HG03095 (cell line): ENCODE measurements at regions not wholly inside any gene's neighbourhood (a gene's known extent, or its start where the extent isn't known, plus 50 kb on each side); places are given as distances from the start of the nearest gene placed in this dataset.

Source experiments
- ATAC-seq: cut with Tn5 transposase; IDR thresholded peaks from one replicate; pipeline ENCODE4 v1.9.1; 2021; ENCODE audit warnings: moderate library complexity; ENCODE audit not compliant: unreplicated experiment

DNA sequence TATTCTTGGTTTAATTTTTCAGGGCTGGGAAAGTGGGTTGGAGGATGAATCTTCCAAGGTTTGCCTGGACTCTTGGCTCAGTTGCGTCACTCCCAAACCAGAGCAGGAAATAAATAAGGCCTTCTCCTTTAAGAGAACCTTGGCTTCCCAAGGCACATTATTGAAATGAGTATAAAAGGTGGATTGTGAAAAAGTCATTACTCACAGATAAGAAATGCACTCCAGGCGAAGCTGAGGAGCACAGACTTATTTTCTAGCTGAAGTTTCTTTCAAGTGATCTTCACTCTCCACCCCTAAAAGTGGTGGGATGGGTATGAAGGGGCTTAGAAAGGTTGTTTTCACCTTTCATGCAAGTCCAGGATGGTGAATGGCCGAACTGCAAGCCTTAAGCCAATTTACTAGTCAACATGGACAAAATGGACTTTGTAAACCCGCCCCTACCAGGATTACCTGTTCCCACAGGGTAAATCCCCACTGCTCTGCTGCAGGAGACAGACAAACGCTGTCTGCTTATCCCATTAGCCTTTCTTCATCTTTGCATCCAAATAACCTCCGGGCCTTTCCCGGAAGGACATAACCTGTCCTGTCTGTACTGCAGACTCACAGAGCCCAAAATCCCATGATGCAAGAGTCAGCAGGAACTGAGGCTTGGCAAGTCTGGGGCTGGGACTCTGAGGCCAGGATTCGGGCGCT, 207.6 kb downstream of the BCL11B start:
- no peak for ATAC-seq

DNA sequence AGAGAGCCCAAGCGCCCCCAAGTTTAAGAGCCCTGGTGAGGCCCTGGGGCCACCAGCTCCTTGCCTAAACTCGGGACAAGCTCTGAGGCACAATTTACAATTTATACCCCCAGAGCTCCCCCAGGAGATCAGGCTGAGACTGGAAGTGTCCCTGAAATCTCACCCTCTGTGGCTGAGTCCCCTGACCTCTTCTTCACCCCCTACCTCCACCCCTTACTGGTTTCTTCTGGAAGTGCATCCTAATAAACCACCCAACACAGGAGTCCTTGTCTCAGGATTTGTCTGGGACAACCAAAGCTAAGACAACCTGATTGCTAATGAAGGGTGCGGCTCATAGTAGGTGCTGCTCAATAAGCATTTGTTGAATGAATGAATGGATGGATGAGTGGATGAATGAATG, 206.4 kb downstream of the BCL11B start:
- no peak for ATAC-seq

DNA sequence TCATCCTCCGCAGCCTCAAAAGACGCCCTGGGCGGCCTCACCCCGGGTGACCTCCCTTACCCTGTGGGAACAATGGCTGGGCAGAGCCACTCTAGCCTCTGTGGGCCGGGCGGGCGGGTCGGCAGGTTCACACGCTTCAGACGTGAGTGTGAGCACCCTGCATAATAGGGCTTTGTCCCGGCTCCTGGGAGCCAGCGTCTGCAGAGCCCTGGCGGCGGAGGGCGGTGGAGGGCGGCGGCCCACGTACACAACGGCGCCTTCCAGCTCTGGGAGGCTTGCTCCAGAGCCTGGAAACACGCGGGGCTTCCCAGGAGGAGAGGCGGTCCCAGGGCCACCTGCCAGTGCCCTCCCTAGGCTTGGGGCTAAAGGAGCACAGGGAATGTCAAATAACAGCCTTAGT, 205.6 kb downstream of the BCL11B start:
- no peak for ATAC-seq

DNA sequence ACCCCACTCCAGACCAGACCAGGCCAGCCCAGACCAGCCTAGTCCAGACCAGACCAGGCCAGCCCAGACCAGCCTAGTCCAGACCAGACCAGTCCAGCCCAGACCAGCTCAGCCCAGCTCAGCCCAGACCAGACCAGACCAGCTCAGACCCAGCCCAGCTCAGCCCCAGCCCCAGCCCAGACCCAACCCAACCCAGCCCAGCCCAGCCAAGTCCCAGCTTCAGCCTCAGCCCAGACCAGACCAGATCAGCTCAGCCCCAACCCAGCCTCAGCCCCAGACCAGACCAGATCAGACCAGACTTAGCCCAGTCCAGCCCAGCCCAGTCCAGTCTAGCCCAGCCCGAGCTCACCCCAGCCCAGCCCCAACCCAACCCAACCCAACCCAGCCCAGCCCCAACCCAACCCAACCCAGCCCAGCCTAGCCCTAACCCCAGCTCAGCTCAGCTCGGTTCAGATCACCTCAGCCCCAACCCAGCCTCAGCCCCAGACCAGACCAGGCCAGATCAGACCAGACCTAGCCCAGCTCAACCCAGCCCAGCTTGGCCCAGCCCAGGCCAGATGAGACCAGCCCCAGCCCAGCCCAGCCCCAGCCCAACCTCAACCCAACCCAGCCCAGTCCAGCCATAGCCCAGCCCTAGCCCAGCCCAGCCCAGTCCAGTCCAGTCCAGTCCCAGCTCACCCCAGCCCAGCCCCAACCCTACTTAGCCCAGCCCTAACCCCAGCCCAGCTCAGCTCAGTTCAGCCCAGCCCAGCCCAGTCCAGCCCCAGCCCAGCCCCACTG, 204.7 kb downstream of the BCL11B start:
- ATAC-seq: no peak

DNA sequence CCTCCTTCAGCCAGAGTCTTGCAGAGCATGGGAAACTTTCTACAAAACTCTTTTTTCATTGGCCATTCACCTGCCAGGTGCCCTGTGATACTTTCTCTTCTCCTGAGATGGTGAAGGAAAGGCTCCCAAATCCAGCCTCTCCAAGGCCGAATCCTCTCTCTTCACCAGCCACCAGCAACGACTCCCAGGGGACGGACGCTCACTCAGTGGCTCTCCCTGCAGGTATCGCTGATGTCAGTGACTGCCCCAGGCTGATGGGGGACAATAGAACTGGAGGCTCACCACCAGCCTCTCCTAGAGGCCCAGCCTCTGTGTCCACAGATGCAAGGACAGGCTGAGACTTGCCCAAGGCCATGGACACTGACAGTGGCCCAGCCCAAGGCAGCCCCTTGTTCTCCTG, 204.1 kb downstream of the BCL11B start:
- no peak for ATAC-seq

DNA sequence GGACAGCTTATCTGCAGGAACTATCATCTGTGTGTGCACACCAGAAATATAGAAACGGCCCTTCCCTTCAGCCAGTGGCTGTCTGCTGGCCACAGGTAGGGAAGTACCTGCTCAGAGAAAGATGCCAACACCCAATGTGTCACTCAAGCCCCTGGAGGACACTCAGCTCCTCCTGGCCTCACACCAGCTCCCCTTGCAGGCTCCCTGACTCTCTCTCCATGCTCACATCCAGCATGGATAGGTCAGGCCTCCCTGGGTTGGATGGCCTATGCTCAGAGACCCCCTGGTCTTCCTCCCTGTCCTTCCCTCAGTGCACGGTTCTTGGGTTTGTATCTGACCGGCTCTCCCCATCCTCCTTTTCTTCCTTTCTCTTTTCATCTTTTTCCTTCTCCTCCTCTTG, 202.1 kb downstream of the BCL11B start:
- ATAC-seq: no peak

DNA sequence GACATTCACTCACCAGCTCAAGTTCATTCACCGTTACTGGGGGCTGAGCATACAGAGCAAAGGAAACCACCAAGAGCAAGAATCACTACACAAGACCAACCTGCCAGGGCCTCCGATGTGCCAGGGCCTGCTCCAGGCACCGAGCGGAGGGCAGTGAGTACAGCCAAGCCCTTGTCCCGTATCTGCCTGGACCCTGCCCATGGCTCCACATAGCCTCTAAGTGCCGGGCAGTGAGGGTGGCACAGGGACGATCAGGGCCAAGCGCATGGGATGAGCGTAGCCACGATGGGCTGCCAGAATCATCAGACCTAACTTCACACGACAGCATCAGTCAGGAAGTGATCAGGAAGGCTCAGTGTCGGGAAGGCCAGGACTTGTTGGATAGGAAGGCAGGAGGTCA, 199.6 kb downstream of the BCL11B start:
- no peak for ATAC-seq

DNA sequence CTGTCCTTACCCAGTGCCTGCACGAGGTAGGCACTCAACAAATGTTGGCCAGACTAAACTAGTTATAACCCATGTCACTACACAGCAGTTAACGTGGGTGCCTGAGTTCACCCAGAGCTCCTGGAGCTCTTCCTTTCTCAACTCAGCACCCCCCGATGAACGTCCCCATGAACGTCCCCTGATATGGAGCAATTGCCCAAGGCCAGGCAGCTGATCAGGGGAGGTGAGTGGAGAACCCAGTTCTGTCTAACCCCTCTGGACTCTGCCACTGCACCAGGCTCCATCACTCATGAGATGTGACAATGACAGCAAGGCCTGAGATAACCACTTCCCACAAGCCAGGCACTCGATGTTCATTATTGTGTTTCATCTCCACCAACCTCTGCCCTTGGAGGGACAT, 199.0 kb downstream of the BCL11B start:
- no peak for ATAC-seq

DNA sequence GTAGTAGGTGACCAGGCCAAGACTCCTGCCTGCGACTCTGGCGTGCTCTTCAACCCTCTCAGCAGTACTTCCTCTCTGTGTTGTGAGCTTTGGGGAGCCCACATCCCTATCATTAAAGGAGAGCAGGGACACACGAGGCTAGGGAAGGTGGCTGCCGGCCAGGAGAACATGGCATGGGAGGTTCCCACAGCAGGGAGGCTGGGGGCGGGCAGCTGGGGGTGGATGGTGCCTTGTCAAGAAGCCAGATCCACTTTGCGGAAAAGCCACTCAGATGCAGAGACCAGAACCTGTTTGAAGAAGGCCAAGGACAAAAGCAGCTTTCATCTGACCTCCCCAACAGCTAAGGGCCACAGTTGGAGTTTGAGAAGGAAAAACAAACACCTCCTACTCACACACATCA, 198.6 kb downstream of the BCL11B start:
- no peak for ATAC-seq

DNA sequence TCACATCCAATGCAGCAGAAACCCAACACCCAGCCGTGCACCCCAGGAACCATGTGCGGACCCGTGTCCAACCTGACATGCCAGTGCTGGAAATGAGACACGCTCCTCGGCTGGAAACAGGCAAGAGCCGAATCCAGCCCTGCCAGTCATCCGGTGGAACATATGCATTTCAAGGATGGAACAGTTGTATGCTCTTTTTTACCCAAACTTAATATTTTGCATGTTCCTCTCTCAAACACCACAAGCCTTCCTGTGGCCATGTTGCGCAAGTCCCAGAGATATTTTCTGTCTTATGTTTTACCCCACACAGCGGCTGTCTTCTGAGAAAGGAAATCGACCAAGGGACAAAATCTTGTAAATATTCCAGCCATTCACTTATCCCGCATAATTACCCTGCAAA, 196.9 kb downstream of the BCL11B start:
- no peak for ATAC-seq

DNA sequence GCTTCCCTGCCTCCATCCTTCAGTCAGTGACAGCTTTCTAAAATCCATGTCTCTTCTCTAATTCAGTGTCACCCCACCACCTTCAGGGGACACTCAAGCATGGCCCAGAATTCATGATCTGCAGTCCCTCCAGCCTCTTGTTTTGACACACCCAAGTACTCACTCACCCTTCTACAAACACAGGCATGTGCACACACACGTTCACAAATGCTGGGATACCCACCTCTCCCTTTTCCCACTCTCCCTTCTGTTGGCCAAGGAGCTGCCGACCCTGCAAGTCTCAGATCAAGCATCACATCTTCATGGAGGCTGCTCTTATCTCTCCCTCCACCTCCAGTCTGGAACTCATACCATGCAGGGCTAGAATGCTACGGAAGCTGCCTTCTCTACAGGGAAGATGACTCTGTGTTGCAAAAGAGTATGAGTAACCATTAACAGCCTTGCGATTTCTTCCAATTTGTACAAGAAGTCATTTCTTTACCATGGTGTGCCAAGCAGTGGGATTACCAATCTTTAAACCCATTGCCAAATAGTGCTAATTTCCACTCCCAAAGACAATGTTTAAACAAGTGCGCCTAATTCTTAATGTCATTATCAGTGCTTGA, 196.1 kb downstream of the BCL11B start:
- no peak for ATAC-seq

DNA sequence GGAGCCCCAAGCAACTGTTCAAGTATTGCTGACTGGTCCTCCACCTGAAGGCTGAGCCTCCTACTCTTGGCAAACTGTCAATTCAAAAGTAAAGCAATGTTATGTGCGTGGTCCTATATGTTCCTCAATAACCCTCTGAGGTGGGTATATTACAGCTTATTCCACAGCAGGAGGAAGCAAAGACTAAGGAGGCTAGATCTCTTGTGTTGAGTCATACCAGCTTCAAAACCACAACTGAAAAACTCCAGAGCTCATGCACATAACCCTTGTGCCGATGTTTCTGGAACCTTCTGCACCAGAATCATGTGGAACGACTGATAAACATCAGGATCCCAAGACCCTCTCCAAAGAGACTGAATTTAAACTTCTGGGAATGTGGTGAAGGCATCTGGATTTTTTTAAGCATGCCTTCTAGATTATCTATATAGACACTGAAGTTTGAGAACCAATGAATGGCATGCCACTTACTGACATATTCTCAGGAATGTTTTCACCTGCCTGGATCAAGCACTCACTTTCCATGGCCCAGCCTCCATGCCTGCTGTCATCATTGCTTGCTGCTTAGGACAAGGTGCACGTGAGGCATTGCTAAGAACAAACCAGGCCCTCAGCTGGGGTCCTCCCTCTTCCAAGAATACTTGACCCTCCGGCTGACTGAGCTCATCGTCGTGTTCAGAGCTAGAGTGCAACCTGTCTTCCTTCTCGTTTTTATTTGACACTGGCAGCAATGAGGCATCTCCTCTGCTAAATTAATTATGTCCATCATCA, 194.7 kb downstream of the BCL11B start:
- ATAC-seq: no peak

DNA sequence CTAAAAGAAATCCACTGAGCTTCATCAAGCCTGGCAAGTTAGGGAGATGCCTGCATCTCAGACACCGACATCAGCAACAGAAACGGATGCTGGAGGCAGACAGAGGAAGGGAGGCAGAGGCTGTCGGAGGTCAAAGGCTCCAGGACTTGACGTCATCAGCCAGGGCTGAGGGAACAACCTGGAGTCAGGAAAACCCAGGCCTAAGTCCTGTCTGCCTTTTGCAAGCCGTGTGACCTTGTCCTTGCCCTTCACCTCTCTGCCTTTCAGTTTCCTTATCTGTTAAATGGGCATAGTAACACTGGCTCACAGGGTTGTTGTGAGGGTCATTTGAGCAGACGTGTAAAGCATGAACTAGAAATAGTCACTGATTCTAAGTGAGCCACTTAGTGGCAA, 194.2 kb downstream of the BCL11B start:
- ATAC-seq: no peak

DNA sequence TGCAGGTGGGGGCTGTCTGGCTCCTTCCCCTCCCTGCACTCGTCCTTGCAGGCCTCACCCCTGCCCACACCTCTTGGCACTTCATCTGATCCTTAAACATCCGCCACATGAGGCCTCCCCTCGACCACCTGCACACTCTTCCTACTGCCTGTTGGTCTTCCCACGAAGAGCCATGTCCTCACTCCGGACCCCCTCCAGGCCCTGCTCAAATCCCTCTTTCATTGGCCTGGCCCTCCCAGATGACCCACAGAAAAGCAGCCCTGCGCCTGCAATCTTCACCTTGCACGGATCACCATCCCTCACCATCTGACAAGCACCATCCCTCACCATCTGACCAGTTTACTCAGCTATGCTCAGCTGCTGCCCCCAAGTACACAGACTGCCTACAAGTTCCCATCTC, 193.6 kb downstream of the BCL11B start:
- ATAC-seq: no peak

DNA sequence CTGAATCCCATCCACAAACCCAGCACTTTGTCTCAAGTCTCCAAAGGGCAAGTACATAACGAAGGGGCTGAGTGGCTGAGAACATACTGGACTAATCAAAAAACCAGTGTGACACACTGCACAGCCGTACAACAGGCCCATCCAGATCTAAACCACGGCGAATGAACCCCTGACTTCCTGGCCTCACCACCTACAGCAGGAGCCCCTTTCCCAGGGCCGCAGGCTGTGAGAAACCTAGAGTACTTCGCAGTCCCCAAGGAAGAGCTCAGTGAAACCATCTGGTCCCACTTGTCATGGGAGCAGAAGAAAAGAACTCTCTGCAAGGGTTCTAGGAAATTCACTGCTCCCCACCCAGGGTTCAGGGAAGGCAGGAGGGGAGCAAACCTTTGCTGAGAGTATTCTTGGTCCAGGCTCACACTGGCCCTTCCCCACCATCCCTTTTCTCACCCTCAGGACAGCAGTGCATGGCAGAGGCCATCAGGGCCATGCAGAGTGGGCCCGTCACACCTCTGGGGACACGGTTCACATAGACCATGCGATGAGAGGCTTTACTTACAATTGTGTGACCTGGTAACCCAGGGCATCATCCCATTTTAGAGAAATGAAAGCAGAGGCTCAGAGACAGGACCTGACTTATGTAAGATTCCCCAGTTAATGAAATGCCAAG, 192.8 kb downstream of the BCL11B start:
- no peak for ATAC-seq

DNA sequence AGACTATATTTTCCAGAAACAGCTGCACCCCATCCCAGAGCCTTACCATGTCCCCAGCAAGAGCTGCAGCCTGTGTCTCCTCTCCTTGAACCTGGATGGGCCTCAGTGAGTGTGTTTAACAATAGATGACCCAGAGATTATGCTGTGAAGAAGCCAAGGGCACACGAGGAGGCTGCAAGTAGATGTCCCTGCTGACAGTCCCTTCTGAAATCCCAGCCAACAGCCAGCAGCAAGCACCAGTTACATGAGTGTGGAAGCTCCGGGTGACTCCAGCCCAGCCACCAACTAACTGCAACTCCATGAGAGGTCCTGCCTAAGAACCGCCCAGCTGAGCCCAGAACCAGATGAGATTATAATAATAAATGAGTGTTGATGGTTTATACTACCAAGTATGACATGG, 191.7 kb downstream of the BCL11B start:
- ATAC-seq: no peak

DNA sequence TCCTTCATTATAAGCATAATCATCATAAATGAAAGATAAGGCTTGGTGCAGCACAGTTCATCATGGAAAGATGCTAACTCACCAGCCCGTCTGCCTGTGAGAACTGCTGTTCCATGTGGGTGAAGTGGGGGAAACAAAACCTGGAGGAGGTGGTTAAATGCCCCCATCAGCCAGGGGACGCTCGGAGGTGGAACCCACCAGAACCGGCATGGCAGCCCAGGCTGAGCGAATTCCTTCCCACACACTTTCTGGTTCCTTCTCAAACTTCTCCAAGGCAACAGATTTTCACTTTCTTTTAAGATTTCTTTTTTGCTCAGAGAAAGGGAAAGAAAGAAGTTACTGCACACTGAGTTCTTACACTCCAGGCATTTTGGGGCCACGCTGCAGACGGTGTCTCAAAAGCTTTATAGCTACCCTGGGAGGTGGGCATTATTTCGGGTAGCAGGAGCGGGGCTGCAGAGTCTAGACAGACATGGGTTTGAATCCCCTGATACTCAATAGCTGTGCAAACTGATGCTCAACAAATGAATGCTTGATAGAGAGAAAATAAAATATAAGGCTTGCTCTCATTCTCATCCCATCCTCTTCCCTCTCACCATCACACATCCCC, 190.7 kb downstream of the BCL11B start:
- ATAC-seq: no peak

DNA sequence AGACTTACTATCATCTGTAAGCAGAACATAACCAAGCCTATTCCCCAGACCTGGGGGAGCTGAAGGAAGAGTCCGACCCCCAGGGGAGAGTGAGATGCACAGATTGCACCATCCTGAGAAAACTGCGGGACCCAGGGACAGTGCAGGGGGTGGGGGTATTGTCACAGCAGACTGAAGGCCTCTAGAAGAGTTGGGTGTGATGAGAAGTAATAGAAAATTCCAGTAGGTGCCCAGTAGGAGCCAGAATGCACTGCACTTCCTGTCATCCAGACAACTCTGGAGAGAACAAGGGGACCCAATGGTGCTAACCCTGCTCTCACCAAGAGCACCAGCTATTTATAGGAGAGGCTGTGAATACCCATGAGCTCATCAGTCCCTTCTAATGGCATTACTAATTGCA, 190.1 kb downstream of the BCL11B start:
- ATAC-seq: no peak

DNA sequence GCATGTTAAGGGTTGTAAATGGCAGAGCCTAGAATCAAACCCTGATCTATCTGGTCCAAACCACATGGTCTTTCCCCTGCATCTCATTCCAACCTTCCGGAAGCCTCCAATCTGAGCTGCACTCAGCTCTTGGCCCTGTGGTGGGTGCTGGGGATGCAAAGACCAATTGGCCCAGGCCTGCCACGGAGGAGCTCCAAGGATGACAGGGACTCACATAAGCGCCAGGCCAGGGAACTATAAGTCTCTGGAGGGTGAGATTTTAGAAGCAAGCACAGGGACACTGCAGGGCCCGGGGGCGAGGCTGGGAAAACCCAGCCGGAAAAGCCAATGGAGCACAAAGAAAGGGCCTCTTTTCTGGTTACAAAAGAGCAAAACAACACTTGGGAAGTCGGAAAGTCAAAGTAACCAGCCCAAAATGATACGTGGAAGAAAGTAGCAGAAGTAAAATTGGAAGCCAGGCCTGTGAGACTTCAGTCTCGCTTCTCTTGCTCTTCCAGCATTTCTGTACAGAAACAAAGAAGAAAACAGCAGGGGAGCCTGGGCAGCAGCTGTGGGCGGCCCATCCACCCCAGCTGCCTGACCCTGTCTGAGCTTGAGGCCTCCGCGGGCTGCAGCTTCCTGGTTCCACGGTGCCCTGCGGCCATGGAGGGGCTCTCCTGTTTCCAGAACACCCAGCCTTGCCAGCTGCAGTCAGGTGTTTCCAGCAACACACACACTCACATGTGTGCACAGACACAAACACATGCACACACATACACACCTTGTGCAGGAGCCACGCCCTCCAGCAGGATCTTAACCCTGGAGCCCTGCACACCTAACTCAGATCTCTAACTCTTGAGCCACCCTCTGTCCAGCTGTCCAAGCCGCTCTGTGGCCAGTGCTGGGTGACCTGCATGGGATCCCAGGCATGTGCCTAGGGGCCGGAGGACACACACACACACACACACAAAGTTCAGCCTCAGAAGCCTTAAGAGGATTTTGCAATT, 178.2 kb downstream of the BCL11B start:
- ATAC-seq: no peak
